ENCODE measurements at regions not wholly inside any gene's neighbourhood (a gene's known extent, or its start where the extent isn't known, plus 50 kb on each side); places are given as distances from the start of the nearest gene placed in this dataset.

- no peak for TF ChIP-seq POLR2AphosphoS5 (IDR thresholded peaks at IDR 0.05)
- TF ChIP-seq, protein P1, sequence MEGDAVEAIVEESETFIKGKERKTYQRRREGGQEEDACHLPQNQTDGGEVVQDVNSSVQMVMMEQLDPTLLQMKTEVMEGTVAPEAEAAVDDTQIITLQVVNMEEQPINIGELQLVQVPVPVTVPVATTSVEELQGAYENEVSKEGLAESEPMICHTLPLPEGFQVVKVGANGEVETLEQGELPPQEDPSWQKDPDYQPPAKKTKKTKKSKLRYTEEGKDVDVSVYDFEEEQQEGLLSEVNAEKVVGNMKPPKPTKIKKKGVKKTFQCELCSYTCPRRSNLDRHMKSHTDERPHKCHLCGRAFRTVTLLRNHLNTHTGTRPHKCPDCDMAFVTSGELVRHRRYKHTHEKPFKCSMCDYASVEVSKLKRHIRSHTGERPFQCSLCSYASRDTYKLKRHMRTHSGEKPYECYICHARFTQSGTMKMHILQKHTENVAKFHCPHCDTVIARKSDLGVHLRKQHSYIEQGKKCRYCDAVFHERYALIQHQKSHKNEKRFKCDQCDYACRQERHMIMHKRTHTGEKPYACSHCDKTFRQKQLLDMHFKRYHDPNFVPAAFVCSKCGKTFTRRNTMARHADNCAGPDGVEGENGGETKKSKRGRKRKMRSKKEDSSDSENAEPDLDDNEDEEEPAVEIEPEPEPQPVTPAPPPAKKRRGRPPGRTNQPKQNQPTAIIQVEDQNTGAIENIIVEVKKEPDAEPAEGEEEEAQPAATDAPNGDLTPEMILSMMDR (IDR thresholded peaks at IDR 0.05), result no peak
- TF ChIP-seq EP300 (IDR thresholded peaks at IDR 0.05), result no peak
- no peak for TF ChIP-seq POLR2A (IDR thresholded peaks at IDR 0.05)
Measured at GRCh38 chr14:104266631-104267575, 128.5 kb downstream of the KIF26A start.
